Adrenal gland (tissue), 9 donors: ENCODE measurements at regions not wholly inside any gene's neighbourhood (a gene's known extent, or its start where the extent isn't known, plus 50 kb on each side); places are given as distances from the start of the nearest gene placed in this dataset.

Experiments used
- DNase-seq, 7 donors: peaks; one replicate each; pipeline ENCODE4 v3.0.0-alpha.2; 2019 to 2020
- H3K27ac ChIP-seq, 5 donors: fragments of 200-600 bp; sonication (generic) in 4 of 5; 1 replicate in 3 of 5; 2 replicates in 2 of 5; pipeline versions ENCODE4 v1.5.1 to v1.8.0; 2016 to 2020; ENCODE audit warnings: mild to moderate bottlenecking in 1 of 5
- H3K27me3 ChIP-seq: fragments of 200-600 bp; 2 replicates; pipeline ENCODE4 v1.8.0; 2021
- H3K36me3 ChIP-seq, 2 donors: fragments of 200-600 bp; replicated peaks in 1 of 2; 1 replicate in 1 of 2; 2 replicates in 1 of 2; pipeline versions ENCODE4 v1.5.1 to v1.8.0; 2018 to 2022
- H3K4me1 ChIP-seq, 2 donors: fragments of 200-600 bp; replicated peaks in 1 of 2; 1 replicate in 1 of 2; 2 replicates in 1 of 2; pipeline versions ENCODE4 v1.5.1 to v1.8.0; 2018 to 2021
- H3K4me3 ChIP-seq, 4 donors: fragments of 200-600 bp; sonication (generic) in 3 of 4; one replicate each; pipeline ENCODE4 v1.5.1; 2016 to 2018
- H3K9me3 ChIP-seq, 3 donors: fragments of 200-600 bp; sonication (generic) in 1 of 3; replicated peaks in 1 of 3; 1 replicate in 2 of 3; 2 replicates in 1 of 3; pipeline versions ENCODE4 v1.5.1 to v1.8.0; 2016 to 2021
- POLR2A ChIP-seq, 2 donors: fragments of 450-650 bp; IDR thresholded peaks; one replicate each; pipeline ENCODE4 v1.6.1; 2017; ENCODE audit warnings: antibody characterized with exemption in 2 of 2, mild to moderate bottlenecking in 2 of 2, moderate library complexity in 1 of 2
- WGBS, 4 donors: extraction: QIAGEN DNeasy Blood & Tissue Kit in 2 of 4; methylation state at CpG; one replicate each; pipeline versions ENCODE4 v1.1.5 to v1.1.7; 2013 to 2017; 5-methylcytosine and 5-hydroxymethylcytosine counted together
- intact Hi-C, 2 donors: fragments of 100-400 bp; cut with DNase I; formaldehyde crosslinking; loops; one replicate each; pipeline versions ENCODE4 v1.14.1 to v1.15.0; 2022 to 2023
- small RNA-seq, 2 donors: library from RNA; depleted of rRNA; stranded (forward); fragments of <200 nt; gene quantifications; one replicate each; pipeline ENCODE3, GENCODE V24; 2016
- TF ChIP-seq, protein P1 (sequence below), 6 experiments: fragments of 450-650 bp in 4 of 6; fragments of 200-600 bp in 2 of 6; sonication (generic) in 1 of 6; IDR thresholded peaks; 1 replicate in 5 of 6; 2 replicates in 1 of 6; pipeline versions ENCODE4 v1.5.1 to v1.8.0; 2016 to 2021; ENCODE audit warnings: antibody characterized with exemption in 6 of 6, mild to moderate bottlenecking in 2 of 6, moderate library complexity in 1 of 6
- donor health status: healthy with polysubstance abuse.
- donor health status: Bipolar disorder and iron deficiency.
- donor health status: DM: yes; HTN: yes; CAD: no.
- donor health status: DM: no; HTN: no; CAD: no.
- donor health status: DM: no; HTN: no; CAD: no.

DNA sequence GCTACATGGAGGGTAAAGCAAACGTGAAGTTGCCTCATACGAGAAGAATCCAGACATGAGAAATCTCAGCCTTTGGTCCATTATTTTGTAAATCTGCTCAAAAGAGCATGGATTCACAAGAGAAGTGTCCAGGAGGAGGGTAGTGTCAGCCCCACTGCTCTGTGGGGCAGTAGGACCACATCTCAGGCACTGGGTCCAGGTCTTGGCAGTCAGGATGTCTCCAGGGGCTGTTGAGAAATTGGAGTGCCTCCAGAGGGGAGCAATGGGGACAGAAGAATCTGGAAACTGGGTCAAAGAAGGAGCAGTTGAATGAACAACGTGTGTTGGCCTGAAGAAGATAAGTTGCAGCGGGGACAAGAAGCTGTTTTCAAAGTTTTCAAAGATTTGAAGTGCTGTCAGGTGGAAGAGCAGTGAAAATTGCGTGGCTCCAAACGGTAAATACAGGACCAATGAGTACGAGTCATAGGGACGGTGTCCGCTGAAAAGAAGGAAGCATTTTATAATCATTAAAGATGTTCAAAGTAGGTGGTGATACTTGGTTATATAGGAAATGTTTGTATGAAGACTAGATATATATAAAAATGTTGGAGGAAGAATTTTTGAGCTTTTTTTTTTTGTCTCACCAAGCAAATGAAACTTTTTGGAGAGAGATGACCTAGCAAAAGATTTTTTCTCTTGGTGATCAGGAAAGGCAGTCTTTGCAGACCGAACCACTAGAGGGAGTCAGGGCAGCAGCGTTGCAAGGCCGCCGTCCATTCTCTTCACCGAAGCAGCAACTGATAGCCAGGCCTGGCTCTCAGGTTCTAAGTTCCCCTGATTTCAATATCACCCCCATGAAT is 57.1 kb upstream of the ZBED3 start:
- Histone ChIP-seq H3K4me3 (no peak overlapping the region), H3K27me3 (no peaks in the 10 kb centered on the region), H3K4me1 (no peaks in the 10 kb centered on the region), H3K9me3 (no peaks in the 10 kb centered on the region), H3K36me3 (no peaks in the 10 kb centered on the region), H3K27ac (no peak overlapping the region)
- DNase-seq = peak; percentile 71 to 91 (median 84)
- intact Hi-C loops = loop anchor here in 1 of 2 donors (10.0 kb wide), 1 partner anchor 91 kb away; no protein-coding TSS in a partner anchor
- TF ChIP-seq, protein P1, sequence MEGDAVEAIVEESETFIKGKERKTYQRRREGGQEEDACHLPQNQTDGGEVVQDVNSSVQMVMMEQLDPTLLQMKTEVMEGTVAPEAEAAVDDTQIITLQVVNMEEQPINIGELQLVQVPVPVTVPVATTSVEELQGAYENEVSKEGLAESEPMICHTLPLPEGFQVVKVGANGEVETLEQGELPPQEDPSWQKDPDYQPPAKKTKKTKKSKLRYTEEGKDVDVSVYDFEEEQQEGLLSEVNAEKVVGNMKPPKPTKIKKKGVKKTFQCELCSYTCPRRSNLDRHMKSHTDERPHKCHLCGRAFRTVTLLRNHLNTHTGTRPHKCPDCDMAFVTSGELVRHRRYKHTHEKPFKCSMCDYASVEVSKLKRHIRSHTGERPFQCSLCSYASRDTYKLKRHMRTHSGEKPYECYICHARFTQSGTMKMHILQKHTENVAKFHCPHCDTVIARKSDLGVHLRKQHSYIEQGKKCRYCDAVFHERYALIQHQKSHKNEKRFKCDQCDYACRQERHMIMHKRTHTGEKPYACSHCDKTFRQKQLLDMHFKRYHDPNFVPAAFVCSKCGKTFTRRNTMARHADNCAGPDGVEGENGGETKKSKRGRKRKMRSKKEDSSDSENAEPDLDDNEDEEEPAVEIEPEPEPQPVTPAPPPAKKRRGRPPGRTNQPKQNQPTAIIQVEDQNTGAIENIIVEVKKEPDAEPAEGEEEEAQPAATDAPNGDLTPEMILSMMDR (IDR thresholded peaks at IDR 0.05) = peak; percentile 78 to 91 (median 81)
- no peak for TF ChIP-seq POLR2A (IDR thresholded peaks at IDR 0.05)
- WGBS, 4 donors = 45 to 50% (median 47%) methylated on average over 14 of the region's 14 CpGs

DNA sequence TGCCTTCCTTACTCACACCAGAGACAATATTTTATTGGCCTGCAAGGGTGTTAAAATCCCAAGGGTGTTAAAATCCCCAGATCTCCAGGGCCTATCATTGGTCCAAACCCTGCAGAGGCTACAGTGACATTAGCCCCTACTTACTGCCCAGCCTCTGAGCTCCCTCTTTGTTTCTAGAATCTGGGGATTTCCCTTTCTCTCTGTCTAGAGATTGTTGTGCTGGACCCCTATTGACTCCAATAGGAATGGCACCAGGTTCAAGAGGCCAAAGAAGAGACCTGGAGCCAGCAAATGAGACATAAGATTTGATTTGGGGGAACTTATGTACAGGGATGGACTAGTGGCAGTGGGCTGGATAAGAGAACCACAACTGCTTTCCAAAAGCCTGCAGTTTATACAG is 53.3 kb upstream of the ZBED3 start:
- Histone ChIP-seq H3K9me3 (no peaks in the 10 kb centered on the region), H3K27ac (no peak overlapping the region), H3K27me3 (no peaks in the 10 kb centered on the region), H3K36me3 (no peaks in the 10 kb centered on the region), H3K4me3 (no peak overlapping the region), H3K4me1 (no peaks in the 10 kb centered on the region)
- TF ChIP-seq, protein P1 (IDR thresholded peaks at IDR 0.05) = no peak
- TF ChIP-seq POLR2A (IDR thresholded peaks at IDR 0.05) = no peak
- DNase-seq = no peak
- intact Hi-C loops = loop anchor here in 1 of 2 donors (10.0 kb wide), 1 partner anchor 94 kb away; no protein-coding TSS in a partner anchor

DNA sequence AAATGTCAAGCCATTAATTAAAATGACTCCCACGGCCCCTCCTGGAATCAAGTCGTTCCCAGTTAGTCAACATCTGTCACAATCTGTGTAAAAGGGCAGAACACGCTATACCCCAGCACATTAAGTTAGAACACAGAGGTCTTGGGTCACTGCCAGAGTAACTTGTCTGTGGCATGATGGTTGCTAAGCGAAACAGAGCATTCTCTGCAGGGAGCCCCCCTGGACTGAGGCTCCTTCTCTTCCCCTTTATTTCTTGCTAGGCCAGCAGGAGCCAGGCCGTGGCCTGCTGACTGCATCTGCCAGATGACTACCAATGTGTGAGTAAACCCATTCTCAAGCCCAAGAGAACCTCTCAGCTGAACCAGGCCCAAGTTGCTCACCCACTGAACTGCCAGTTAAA is 51.9 kb upstream of the ZBED3 start:
- H3K4me3 ChIP-seq = no peak overlapping the region
- intact Hi-C loops = no loop called here
- no peaks in the 10 kb centered on the region for H3K36me3 ChIP-seq
- H3K9me3 ChIP-seq = no peaks in the 10 kb centered on the region
- WGBS, 4 donors = 63 to 80% (median 74%) methylated on average over 5 of the region's 5 CpGs
- no peak for TF ChIP-seq POLR2A (IDR thresholded peaks at IDR 0.05)
- TF ChIP-seq, protein P1 (IDR thresholded peaks at IDR 0.05) = no peak
- H3K4me1 ChIP-seq = no peaks in the 10 kb centered on the region
- no peak overlapping the region for H3K27ac ChIP-seq
- no peaks in the 10 kb centered on the region for H3K27me3 ChIP-seq
- DNase-seq = peak in 3 of 7 donors; percentile 4 to 56 (median 21)

Small RNAs in the stretch of these regions (small RNA-seq; reads per million reads assigned to genes)
- 0 reads per million in 2 donors for gene HMGB1P35
